ENCODE measurements at regions not wholly inside any gene's neighbourhood (a gene's known extent, or its start where the extent isn't known, plus 50 kb on each side); places are given as distances from the start of the nearest gene placed in this dataset.

- DNase-seq (ENCODE audit: low read depth in 2 of 3, low spot score in 2 of 3), result no peak
Measured at GRCh38 chr4:121526509-121526908, 145.7 kb upstream of the QRFPR start.

GRCh38 chr4:121519236-121519838, 138.5 kb upstream of the QRFPR start:
- DNase-seq (ENCODE audit: low read depth in 2 of 3, low spot score in 2 of 3), result no peak

GRCh38 chr4:121517241-121517640, 136.4 kb upstream of the QRFPR start:
- DNase-seq (ENCODE audit: low read depth in 2 of 3, low spot score in 2 of 3), result no peak

- no peak for DNase-seq (ENCODE audit: low read depth in 2 of 3, low spot score in 2 of 3)
Measured at GRCh38 chr4:121514443-121514842, 133.6 kb upstream of the QRFPR start.

- peak in 1 of 3 experiments; percentile 1 for DNase-seq (ENCODE audit: low read depth in 2 of 3, low spot score in 2 of 3)
Measured at GRCh38 chr4:121510341-121510874, 129.6 kb upstream of the QRFPR start.

- DNase-seq (ENCODE audit: low read depth in 2 of 3, low spot score in 2 of 3), result no peak
Measured at GRCh38 chr4:121485190-121485804, 104.5 kb upstream of the QRFPR start.

- no peak for DNase-seq (ENCODE audit: low read depth in 2 of 3, low spot score in 2 of 3)
Measured at GRCh38 chr4:121484633-121485032, 103.8 kb upstream of the QRFPR start.

GRCh38 chr4:121479808-121480207, 99.0 kb upstream of the QRFPR start:
- DNase-seq (ENCODE audit: low read depth in 2 of 3, low spot score in 2 of 3), result no peak

- no peak for DNase-seq (ENCODE audit: low read depth in 2 of 3, low spot score in 2 of 3)
Measured at GRCh38 chr4:121477480-121477879, 96.7 kb upstream of the QRFPR start.

- no peak for DNase-seq (ENCODE audit: low read depth in 2 of 3, low spot score in 2 of 3)
Measured at GRCh38 chr4:121477079-121477478, 96.3 kb upstream of the QRFPR start.

- no peak for DNase-seq (ENCODE audit: low read depth in 2 of 3, low spot score in 2 of 3)
Measured at GRCh38 chr4:121472937-121473721, 92.3 kb upstream of the QRFPR start.

- DNase-seq (ENCODE audit: low read depth in 2 of 3, low spot score in 2 of 3), result no peak
Measured at GRCh38 chr4:121464854-121465253, 84.0 kb upstream of the QRFPR start.

- DNase-seq (ENCODE audit: low read depth in 2 of 3, low spot score in 2 of 3), result no peak
Measured at GRCh38 chr4:121462660-121463261, 81.9 kb upstream of the QRFPR start.

GRCh38 chr4:121459026-121459425, 78.2 kb upstream of the QRFPR start:
- no peak for DNase-seq (ENCODE audit: low read depth in 2 of 3, low spot score in 2 of 3)

GRCh38 chr4:121457278-121457875, 76.6 kb upstream of the QRFPR start:
- no peak for DNase-seq (ENCODE audit: low read depth in 2 of 3, low spot score in 2 of 3)

GRCh38 chr4:121455285-121455684, 74.5 kb upstream of the QRFPR start:
- DNase-seq (ENCODE audit: low read depth in 2 of 3, low spot score in 2 of 3), result no peak

GRCh38 chr4:121454251-121454979, 73.6 kb upstream of the QRFPR start:
- DNase-seq (ENCODE audit: low read depth in 2 of 3, low spot score in 2 of 3), result no peak

- DNase-seq (ENCODE audit: low read depth in 2 of 3, low spot score in 2 of 3), result no peak
Measured at GRCh38 chr4:121451310-121451709, 70.5 kb upstream of the QRFPR start.

GRCh38 chr4:121449416-121449815, 68.6 kb upstream of the QRFPR start:
- DNase-seq (ENCODE audit: low read depth in 2 of 3, low spot score in 2 of 3), result no peak

GRCh38 chr4:121448231-121448630, 67.4 kb upstream of the QRFPR start:
- DNase-seq (ENCODE audit: low read depth in 2 of 3, low spot score in 2 of 3), result no peak

- DNase-seq (ENCODE audit: low read depth in 2 of 3, low spot score in 2 of 3), result no peak
Measured at GRCh38 chr4:121439669-121440068, 58.9 kb upstream of the QRFPR start.

All from activated CD8-positive, alpha-beta memory T cell treated with anti-CD3 and anti-CD28 coated beads for 48 hours (primary cell).